Caco-2 (cell line): ENCODE measurements at regions not wholly inside any gene's neighbourhood (a gene's known extent, or its start where the extent isn't known, plus 50 kb on each side); places are given as distances from the start of the nearest gene placed in this dataset.

Experiments
- BruUV-seq: library from RNA; stranded (reverse); fragments of 400-500 nt; replicated peaks from 2 replicates; lab custom pipeline; 2021; lab: Mats Ljungman, UMichigan
- CTCF ChIA-PET: fragments of 300-600 bp; sonication (Branson Sonifier 250); formaldehyde crosslinking; loops from one replicate; lab custom pipeline; 2022; ENCODE audit warnings: antibody characterized with exemption; lab: Charles Lee
- POLR2A ChIA-PET: fragments of 300-600 bp; sonication (Branson Sonifier 250); formaldehyde crosslinking; loops from one replicate; lab custom pipeline; 2022; ENCODE audit warnings: antibody characterized with exemption; lab: Charles Lee
- DNase-seq, 2 experiments: peaks; one replicate each; pipeline versions ENCODE4 v3.0.0 to v3.0.0-alpha.2; 2020 to 2022
- H3K27me3 ChIP-seq: replicated peaks from 2 replicates; pipeline ENCODE4 v1.6.0; 2011; ENCODE audit warnings: low read length; ENCODE audit not compliant: control insufficient read depth, insufficient read depth
- H3K36me3 ChIP-seq: 2 replicates; pipeline ENCODE4 v1.5.1; 2011; ENCODE audit warnings: low read length; ENCODE audit not compliant: control insufficient read depth, insufficient read depth
- H3K4me1 ChIP-seq: fragments of 250-450 bp; sonication (Bioruptor Pico); 2 replicates; pipeline ENCODE4 v1.5.1; 2020; ENCODE audit warnings: mild to moderate bottlenecking
- H3K4me3 ChIP-seq: 2 replicates; pipeline ENCODE4 v1.5.1; 2011; ENCODE audit warnings: low read depth, mild to moderate bottlenecking, control low read depth, low read length
- H3K9me3 ChIP-seq: fragments of 250-450 bp; sonication (Bioruptor Pico); 2 replicates; pipeline ENCODE4 v1.5.1; 2020; ENCODE audit warnings: mild to moderate bottlenecking, moderate library complexity
- H3K27ac Mint-ChIP-seq: one replicate; pipeline ENCODE4 v1.8.0; 2022; ENCODE audit warnings: mixed read lengths; ENCODE audit not compliant: unreplicated experiment
- H3K27me3 Mint-ChIP-seq: one replicate; pipeline ENCODE4 v1.8.0; 2022; ENCODE audit warnings: mixed read lengths; ENCODE audit not compliant: insufficient read depth, unreplicated experiment
- H3K36me3 Mint-ChIP-seq: one replicate; pipeline ENCODE4 v1.8.0; 2022; ENCODE audit warnings: mild to moderate bottlenecking, mixed read lengths; ENCODE audit not compliant: insufficient read depth, unreplicated experiment
- H3K4me1 Mint-ChIP-seq: one replicate; pipeline ENCODE4 v1.8.0; 2022; ENCODE audit warnings: low read depth, mixed read lengths; ENCODE audit not compliant: unreplicated experiment
- H3K4me3 Mint-ChIP-seq: one replicate; pipeline ENCODE4 v1.8.0; 2022; ENCODE audit warnings: mild to moderate bottlenecking, moderate library complexity, mixed read lengths; ENCODE audit not compliant: unreplicated experiment
- H3K9me3 Mint-ChIP-seq: one replicate; pipeline ENCODE4 v1.8.0; 2022; ENCODE audit warnings: mixed read lengths; ENCODE audit not compliant: unreplicated experiment
- intact Hi-C: fragments of 100-400 bp; cut with micrococcal nuclease; formaldehyde crosslinking; loops from one replicate; pipeline ENCODE4 v1.10.0; 2022; ENCODE audit not compliant: unreplicated experiment
- TF ChIP-seq, protein P1 (sequence below), 2 experiments: fragments of 200-600 bp in 1 of 2; IDR thresholded peaks; 1 replicate in 1 of 2; 2 replicates in 1 of 2; pipeline versions ENCODE4 v1.5.1 to v1.8.0; 2011 to 2022; ENCODE audit warnings: antibody characterized with exemption in 1 of 2, control low read depth in 1 of 2, inconsistent platforms in 1 of 2, low read depth in 1 of 2, low read length in 1 of 2, mild to moderate bottlenecking in 1 of 2, moderate library complexity in 1 of 2; ENCODE audit not compliant: insufficient read depth in 1 of 2, severe bottlenecking in 1 of 2, unreplicated experiment in 1 of 2

DNA sequence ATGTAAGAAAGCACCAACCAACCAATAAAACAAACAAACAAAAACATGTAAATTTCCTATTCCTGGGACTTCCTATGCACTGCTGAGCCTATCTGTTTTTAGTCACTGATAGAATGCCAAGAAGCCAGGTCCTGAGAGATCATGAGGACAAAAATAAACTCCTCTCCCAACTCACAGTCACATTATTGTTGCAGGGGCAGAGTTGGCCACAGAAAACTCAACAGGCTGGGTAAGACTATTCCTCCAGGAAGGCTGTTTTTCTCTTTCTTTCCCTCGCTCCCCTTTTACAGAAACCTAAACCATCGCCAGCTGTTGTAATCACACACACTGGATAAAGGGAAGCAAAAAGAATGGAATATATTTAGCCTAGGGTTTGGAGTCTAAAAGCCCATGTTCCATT lies 55.8 kb upstream of the METAP2 start:
- ChIA-PET CTCF (no interaction called here), POLR2A (no interaction called here)
- Histone ChIP-seq H3K36me3 (no peaks in the 10 kb centered on the region), H3K9me3 (no peaks in the 10 kb centered on the region), H3K4me1 (no peaks in the 10 kb centered on the region), H3K4me3 (no peak overlapping the region), H3K27me3 (no peaks in the 10 kb centered on the region)
- no peak for DNase-seq
- H3K4me1 Mint-ChIP-seq: no peaks in the 10 kb centered on the region
- intact Hi-C loops: no loop called here
- no peaks in the 10 kb centered on the region for H3K36me3 Mint-ChIP-seq
- H3K27ac Mint-ChIP-seq: no peak overlapping the region
- H3K4me3 Mint-ChIP-seq: no peak overlapping the region
- no peaks in the 10 kb centered on the region for H3K9me3 Mint-ChIP-seq
- H3K27me3 Mint-ChIP-seq: no peaks in the 10 kb centered on the region
- TF ChIP-seq, protein P1, sequence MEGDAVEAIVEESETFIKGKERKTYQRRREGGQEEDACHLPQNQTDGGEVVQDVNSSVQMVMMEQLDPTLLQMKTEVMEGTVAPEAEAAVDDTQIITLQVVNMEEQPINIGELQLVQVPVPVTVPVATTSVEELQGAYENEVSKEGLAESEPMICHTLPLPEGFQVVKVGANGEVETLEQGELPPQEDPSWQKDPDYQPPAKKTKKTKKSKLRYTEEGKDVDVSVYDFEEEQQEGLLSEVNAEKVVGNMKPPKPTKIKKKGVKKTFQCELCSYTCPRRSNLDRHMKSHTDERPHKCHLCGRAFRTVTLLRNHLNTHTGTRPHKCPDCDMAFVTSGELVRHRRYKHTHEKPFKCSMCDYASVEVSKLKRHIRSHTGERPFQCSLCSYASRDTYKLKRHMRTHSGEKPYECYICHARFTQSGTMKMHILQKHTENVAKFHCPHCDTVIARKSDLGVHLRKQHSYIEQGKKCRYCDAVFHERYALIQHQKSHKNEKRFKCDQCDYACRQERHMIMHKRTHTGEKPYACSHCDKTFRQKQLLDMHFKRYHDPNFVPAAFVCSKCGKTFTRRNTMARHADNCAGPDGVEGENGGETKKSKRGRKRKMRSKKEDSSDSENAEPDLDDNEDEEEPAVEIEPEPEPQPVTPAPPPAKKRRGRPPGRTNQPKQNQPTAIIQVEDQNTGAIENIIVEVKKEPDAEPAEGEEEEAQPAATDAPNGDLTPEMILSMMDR (IDR thresholded peaks at IDR 0.05; ENCODE audit: insufficient read depth in 1 of 2, low read depth in 1 of 2, low read length in 1 of 2, severe bottlenecking in 1 of 2, unreplicated experiment in 1 of 2): no peak
- no TSS peak for BruUV-seq
